K562 (cell line): ENCODE measurements at regions not wholly inside any gene's neighbourhood (a gene's known extent, or its start where the extent isn't known, plus 50 kb on each side); places are given as distances from the start of the nearest gene placed in this dataset.
A peak's percentile ranks its signal among the peaks of the same experiment; 100 is the strongest.

ENCODE experiments used
- ADNP ChIP-seq: fragments of 200-800 bp; sonication (Bioruptor generic); IDR thresholded peaks from 2 replicates; pipeline ENCODE4 v1.6.1; 2016; ENCODE audit warnings: missing genetic modification characterization, missing compliant biosample characterization
- ARID2 ChIP-seq: fragments of 450-650 bp; IDR thresholded peaks from 2 replicates; pipeline ENCODE4 v1.6.1; 2017; ENCODE audit warnings: antibody characterized with exemption, mild to moderate bottlenecking
- BRD9 ChIP-seq: fragments of 450-650 bp; IDR thresholded peaks from 2 replicates; pipeline ENCODE4 v1.6.1; 2018; ENCODE audit warnings: low read depth; ENCODE audit not compliant: partially characterized antibody
- DIDO1 ChIP-seq: fragments of 450-650 bp; IDR thresholded peaks from 2 replicates; pipeline ENCODE4 v1.6.1; 2016; ENCODE audit warnings: low read depth, missing biosample characterization, missing genetic modification characterization
- ESRRB ChIP-seq: fragments of 250-450 bp; sonication (Bioruptor Pico); IDR thresholded peaks from 2 replicates; pipeline ENCODE4 v1.5.0; 2020; ENCODE audit warnings: mild to moderate bottlenecking, moderate library complexity, borderline replicate concordance
- HDAC2 ChIP-seq: fragments of 450-650 bp; IDR thresholded peaks from 2 replicates; pipeline ENCODE4 v1.6.1; 2016; ENCODE audit warnings: mild to moderate bottlenecking
- JUND ChIP-seq, 2 experiments: IDR thresholded peaks; 2 replicates in 1 of 2; 3 replicates in 1 of 2; pipeline ENCODE4 v1.6.1; 2011; ENCODE audit warnings: borderline replicate concordance in 2 of 2, low read depth in 2 of 2, low read length in 2 of 2, improper control_type of control experiment in 1 of 2, missing biosample characterization in 1 of 2, missing genetic modification characterization in 1 of 2, missing genetic modification reagents in 1 of 2
- KLF16 ChIP-seq: IDR thresholded peaks from 2 replicates; pipeline ENCODE4 v1.6.1; 2016; ENCODE audit warnings: antibody characterized with exemption
- LARP7 ChIP-seq: fragments of 450-650 bp; IDR thresholded peaks from 2 replicates; pipeline ENCODE4 v1.6.1; 2016
- MAFK ChIP-seq: IDR thresholded peaks from 2 replicates; pipeline ENCODE4 v1.6.1; 2011; ENCODE audit warnings: low read length, improper control_type of control experiment
- NFRKB ChIP-seq: fragments of 450-650 bp; IDR thresholded peaks from 2 replicates; pipeline ENCODE4 v1.6.1; 2016; ENCODE audit warnings: low read depth
- PHTF2 ChIP-seq: fragments of 250-450 bp; sonication (Bioruptor Pico); IDR thresholded peaks from 2 replicates; pipeline ENCODE4 v1.5.0; 2021; ENCODE audit warnings: mild to moderate bottlenecking
- PPARD ChIP-seq: fragments of 250-450 bp; sonication (Bioruptor Pico); IDR thresholded peaks from 2 replicates; pipeline ENCODE4 v1.8.0; 2022; ENCODE audit warnings: inconsistent platforms, mild to moderate bottlenecking, moderate library complexity
- SMARCC2 ChIP-seq: fragments of 450-650 bp; IDR thresholded peaks from 2 replicates; pipeline ENCODE4 v1.6.1; 2017; ENCODE audit warnings: antibody characterized with exemption, moderate library complexity, mild to moderate bottlenecking, low read depth
- STAT5A ChIP-seq: IDR thresholded peaks from 2 replicates; pipeline ENCODE4 v1.6.1; 2012; ENCODE audit warnings: low read length, inconsistent platforms, borderline replicate concordance
- XRCC4 ChIP-seq: IDR thresholded peaks from one replicate; pipeline ENCODE4 v1.6.1; 2011; ENCODE audit not compliant: insufficient read depth, insufficient read length; ENCODE audit errors: extremely low read depth
- ZC3H11A ChIP-seq: IDR thresholded peaks from 2 replicates; pipeline ENCODE4 v1.6.1; 2012; ENCODE audit warnings: low read depth, low read length, improper control_type of control experiment
- ZFP1 ChIP-seq: fragments of 450-650 bp; formaldehyde crosslinking; IDR thresholded peaks from 2 replicates; pipeline ENCODE4 v1.4.0; 2020; ENCODE audit warnings: mild to moderate bottlenecking, mixed read lengths
- ZNF785 ChIP-seq: fragments of 250-450 bp; sonication (Bioruptor Pico); IDR thresholded peaks from 2 replicates; pipeline ENCODE4 v1.4.0; 2020; ENCODE audit warnings: mild to moderate bottlenecking
- TF ChIP-seq, protein P1 (sequence below): fragments of 450-650 bp; IDR thresholded peaks from 2 replicates; pipeline ENCODE4 v1.6.1; 2016; ENCODE audit warnings: antibody characterized with exemption
- TF ChIP-seq, protein P2 (sequence below), 2 experiments: IDR thresholded peaks; 2 replicates each; pipeline ENCODE4 v1.6.1; 2011; ENCODE audit warnings: borderline replicate concordance in 1 of 2, control low read depth in 1 of 2, low read depth in 1 of 2, low read length in 1 of 2, mild to moderate bottlenecking in 1 of 2, mixed read lengths in 1 of 2, moderate library complexity in 1 of 2; ENCODE audit not compliant: insufficient read depth in 1 of 2, insufficient read length in 1 of 2, poor library complexity in 1 of 2, severe bottlenecking in 1 of 2; ENCODE audit errors: extremely low read depth in 1 of 2
- TF ChIP-seq, protein P3 (sequence below): fragments of 450-650 bp; formaldehyde crosslinking; IDR thresholded peaks from 2 replicates; pipeline ENCODE4 v1.4.0; 2020; ENCODE audit warnings: mild to moderate bottlenecking, moderate library complexity
- TF ChIP-seq, protein P4 (sequence below): sonication (generic); formaldehyde crosslinking; IDR thresholded peaks from 2 replicates; pipeline ENCODE4 v1.8.0; 2022; ENCODE audit warnings: missing genetic modification reagents, mild to moderate bottlenecking, borderline replicate concordance

DNA sequence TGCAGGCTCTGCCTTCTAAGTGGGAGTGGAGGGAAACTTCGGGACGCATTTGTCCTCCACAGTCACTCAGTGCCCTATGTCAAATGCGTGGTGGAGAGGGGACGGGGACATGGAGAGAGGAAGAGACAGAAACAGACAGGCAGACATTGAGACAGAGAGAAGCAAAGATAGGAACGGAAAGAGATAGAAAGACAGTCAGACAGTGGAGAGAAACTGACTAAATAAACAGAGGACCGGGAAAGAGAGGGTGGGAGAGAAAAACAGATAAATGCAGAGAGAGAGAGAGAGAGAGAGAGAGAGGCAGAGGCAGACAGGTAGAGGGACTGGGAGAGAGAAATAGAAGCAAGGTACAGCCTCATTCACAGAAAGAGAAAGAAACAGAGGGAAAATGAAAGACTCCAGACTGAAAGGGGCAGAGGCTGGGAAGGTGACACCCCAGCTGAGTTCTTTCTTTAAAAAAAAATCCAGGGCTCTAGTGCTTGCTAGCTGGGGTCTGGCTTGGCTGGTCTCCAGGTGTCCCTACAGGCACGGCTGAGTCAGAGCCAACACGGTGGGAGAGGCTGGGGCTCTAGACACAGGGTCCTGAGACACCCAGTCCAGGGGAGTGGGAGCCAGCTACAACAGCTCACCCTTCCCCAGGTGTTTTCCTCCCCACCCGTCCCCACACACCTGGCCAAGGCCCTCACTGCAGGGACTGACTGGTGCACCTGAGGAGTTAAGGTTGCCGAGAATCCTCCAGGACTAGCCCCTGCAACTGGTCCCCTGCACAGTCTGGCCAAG lies 506.1 kb upstream of the PROK2 start (continued):
- no peak for TF ChIP-seq PPARD (CRISPR knock-in tag)
- TF ChIP-seq SMARCC2 = no peak
- TF ChIP-seq ZFP1 (CRISPR knock-in tag) = no peak
- no peak for TF ChIP-seq ESRRB (CRISPR knock-in tag)
- TF ChIP-seq, protein P1, sequence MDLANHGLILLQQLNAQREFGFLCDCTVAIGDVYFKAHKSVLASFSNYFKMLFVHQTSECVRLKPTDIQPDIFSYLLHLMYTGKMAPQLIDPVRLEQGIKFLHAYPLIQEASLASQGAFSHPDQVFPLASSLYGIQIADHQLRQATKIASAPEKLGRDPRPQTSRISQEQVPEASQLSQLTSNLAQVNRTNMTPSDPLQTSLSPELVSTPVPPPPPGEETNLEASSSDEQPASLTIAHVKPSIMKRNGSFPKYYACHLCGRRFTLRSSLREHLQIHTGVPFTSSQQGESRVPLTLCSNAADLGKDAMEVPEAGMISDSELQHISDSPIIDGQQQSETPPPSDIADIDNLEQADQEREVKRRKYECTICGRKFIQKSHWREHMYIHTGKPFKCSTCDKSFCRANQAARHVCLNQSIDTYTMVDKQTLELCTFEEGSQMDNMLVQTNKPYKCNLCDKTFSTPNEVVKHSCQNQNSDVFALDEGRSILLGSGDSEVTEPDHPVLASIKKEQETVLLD = 0 out of 2 replicates have a peak, but pooled peaks have one; percentile 42
- TF ChIP-seq PHTF2 (CRISPR knock-in tag) = no peak
- TF ChIP-seq HDAC2 = no peak
- TF ChIP-seq, protein P2, sequence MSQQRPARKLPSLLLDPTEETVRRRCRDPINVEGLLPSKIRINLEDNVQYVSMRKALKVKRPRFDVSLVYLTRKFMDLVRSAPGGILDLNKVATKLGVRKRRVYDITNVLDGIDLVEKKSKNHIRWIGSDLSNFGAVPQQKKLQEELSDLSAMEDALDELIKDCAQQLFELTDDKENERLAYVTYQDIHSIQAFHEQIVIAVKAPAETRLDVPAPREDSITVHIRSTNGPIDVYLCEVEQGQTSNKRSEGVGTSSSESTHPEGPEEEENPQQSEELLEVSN (IDR thresholded peaks at IDR 0.05; ENCODE audit: borderline replicate concordance in 1 of 2, extremely low read depth in 1 of 2, insufficient read depth in 1 of 2, insufficient read length in 1 of 2, low read depth in 1 of 2, low read length in 1 of 2, poor library complexity in 1 of 2, severe bottlenecking in 1 of 2) = no peak
- TF ChIP-seq, protein P3, sequence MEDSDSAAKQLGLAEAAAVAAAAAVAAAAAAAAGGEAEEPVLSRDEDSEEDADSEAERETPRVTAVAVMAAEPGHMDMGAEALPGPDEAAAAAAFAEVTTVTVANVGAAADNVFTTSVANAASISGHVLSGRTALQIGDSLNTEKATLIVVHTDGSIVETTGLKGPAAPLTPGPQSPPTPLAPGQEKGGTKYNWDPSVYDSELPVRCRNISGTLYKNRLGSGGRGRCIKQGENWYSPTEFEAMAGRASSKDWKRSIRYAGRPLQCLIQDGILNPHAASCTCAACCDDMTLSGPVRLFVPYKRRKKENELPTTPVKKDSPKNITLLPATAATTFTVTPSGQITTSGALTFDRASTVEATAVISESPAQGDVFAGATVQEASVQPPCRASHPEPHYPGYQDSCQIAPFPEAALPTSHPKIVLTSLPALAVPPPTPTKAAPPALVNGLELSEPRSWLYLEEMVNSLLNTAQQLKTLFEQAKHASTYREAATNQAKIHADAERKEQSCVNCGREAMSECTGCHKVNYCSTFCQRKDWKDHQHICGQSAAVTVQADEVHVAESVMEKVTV = no peak
- no peak for TF ChIP-seq KLF16
- peak; percentile 80; the same call in 1 of the 2 replicates for TF ChIP-seq LARP7
- TF ChIP-seq ADNP (tag) = no peak
- peak; percentile 28 for TF ChIP-seq BRD9
- TF ChIP-seq, protein P4, sequence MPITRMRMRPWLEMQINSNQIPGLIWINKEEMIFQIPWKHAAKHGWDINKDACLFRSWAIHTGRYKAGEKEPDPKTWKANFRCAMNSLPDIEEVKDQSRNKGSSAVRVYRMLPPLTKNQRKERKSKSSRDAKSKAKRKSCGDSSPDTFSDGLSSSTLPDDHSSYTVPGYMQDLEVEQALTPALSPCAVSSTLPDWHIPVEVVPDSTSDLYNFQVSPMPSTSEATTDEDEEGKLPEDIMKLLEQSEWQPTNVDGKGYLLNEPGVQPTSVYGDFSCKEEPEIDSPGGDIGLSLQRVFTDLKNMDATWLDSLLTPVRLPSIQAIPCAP = no peak
- no peak for TF ChIP-seq DIDO1 (tag)
- no peak for TF ChIP-seq ZC3H11A
- no peak for TF ChIP-seq JUND (IDR thresholded peaks at IDR 0.05; ENCODE audit: borderline replicate concordance, low read depth, low read length)
- TF ChIP-seq JUND (tag; IDR thresholded peaks at IDR 0.05; ENCODE audit: borderline replicate concordance, low read depth, low read length) = no peak
- no peak for TF ChIP-seq ZNF785
- no peak for TF ChIP-seq XRCC4
- TF ChIP-seq STAT5A = no peak
- TF ChIP-seq MAFK = no peak
- TF ChIP-seq NFRKB = no peak
- TF ChIP-seq ARID2 = peak; percentile 37; the same call in 1 of the 2 replicates
